ENCODE measurements at regions not wholly inside any gene's neighbourhood (a gene's known extent, or its start where the extent isn't known, plus 50 kb on each side); places are given as distances from the start of the nearest gene placed in this dataset.
A peak's percentile ranks its signal among the peaks of the same experiment; 100 is the strongest.

- CTCF ChIA-PET (ENCODE audit: low intra/inter-chr PET ratio, low total read pairs): no interaction called here
- no peaks in the 10 kb centered on the region for H3K4me1 ChIP-seq (ENCODE audit: insufficient read depth, low read length)
- no peak for ATAC-seq
- TF ChIP-seq ZNF644 (CRISPR knock-in tag; IDR thresholded peaks at IDR 0.05; ENCODE audit: low read depth) (no peak), ZBTB42 (CRISPR knock-in tag; IDR thresholded peaks at IDR 0.05) (no peak), ZNF768 (CRISPR knock-in tag; IDR thresholded peaks at IDR 0.05) (no peak), SETDB1 (CRISPR knock-in tag; IDR thresholded peaks at IDR 0.05; ENCODE audit: borderline replicate concordance) (no peak), FOSL2 (CRISPR knock-in tag; IDR thresholded peaks at IDR 0.05) (peak; percentile 40; the same call in 1 of the 2 replicates), MAFK (conservative IDR thresholded peaks at IDR 0.05 in 1 of 2, IDR thresholded peaks at IDR 0.05 in 1 of 2; ENCODE audit: low read length in 2 of 2) (peak; percentile 96 to 98), POGZ (CRISPR knock-in tag; IDR thresholded peaks at IDR 0.05) (no peak), MLLT10 (CRISPR knock-in tag; IDR thresholded peaks at IDR 0.05) (no peak), CBX1 (IDR thresholded peaks at IDR 0.05; ENCODE audit: low read depth) (no peak), ZSCAN9 (CRISPR knock-in tag; IDR thresholded peaks at IDR 0.05; ENCODE audit: borderline replicate concordance) (no peak), ZNF619 (CRISPR knock-in tag; IDR thresholded peaks at IDR 0.05) (no peak), ZBED4 (CRISPR knock-in tag; IDR thresholded peaks at IDR 0.05; ENCODE audit: borderline replicate concordance) (no peak), HMG20A (CRISPR knock-in tag; IDR thresholded peaks at IDR 0.05; ENCODE audit: borderline replicate concordance) (no peak), ZNF280D (CRISPR knock-in tag; IDR thresholded peaks at IDR 0.05) (no peak), IRX3 (CRISPR knock-in tag; IDR thresholded peaks at IDR 0.05; ENCODE audit: borderline replicate concordance, low read depth) (no peak), ZNF383 (CRISPR knock-in tag; IDR thresholded peaks at IDR 0.05; ENCODE audit: borderline replicate concordance) (no peak), FOXM1 (CRISPR knock-in tag; IDR thresholded peaks at IDR 0.05) (no peak), ZNF446 (CRISPR knock-in tag; IDR thresholded peaks at IDR 0.05) (no peak)
- TF ChIP-seq, protein P1, sequence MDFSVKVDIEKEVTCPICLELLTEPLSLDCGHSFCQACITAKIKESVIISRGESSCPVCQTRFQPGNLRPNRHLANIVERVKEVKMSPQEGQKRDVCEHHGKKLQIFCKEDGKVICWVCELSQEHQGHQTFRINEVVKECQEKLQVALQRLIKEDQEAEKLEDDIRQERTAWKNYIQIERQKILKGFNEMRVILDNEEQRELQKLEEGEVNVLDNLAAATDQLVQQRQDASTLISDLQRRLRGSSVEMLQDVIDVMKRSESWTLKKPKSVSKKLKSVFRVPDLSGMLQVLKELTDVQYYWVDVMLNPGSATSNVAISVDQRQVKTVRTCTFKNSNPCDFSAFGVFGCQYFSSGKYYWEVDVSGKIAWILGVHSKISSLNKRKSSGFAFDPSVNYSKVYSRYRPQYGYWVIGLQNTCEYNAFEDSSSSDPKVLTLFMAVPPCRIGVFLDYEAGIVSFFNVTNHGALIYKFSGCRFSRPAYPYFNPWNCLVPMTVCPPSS (IDR thresholded peaks at IDR 0.05): no peak
These were observed 698.3 kb downstream of the EPM2A start for GRCh38 chr6:145036848-145037567.

More at GRCh38 chr6:145036848-145037567, 698.3 kb downstream of the EPM2A start:
- Histone ChIP-seq H3K9me3 (ENCODE audit: low read length) (peaks cover under 1% of the 10 kb centered on the region; the same call in 1 of the 2 replicates), H3K9ac (ENCODE audit: insufficient read depth, low read depth, low read length) (no peak overlapping the region), H3K79me2 (ENCODE audit: insufficient read depth, low read length) (no peaks in the 10 kb centered on the region), H3K4me3 (replicated peaks in 1 of 3; ENCODE audit: insufficient read depth in 1 of 3, low read depth in 2 of 3, low read length in 3 of 3) (no peak overlapping the region), H3K27me3 (ENCODE audit: control insufficient read depth in 1 of 2, insufficient read depth in 2 of 2, low read length in 2 of 2) (peaks cover 0 to 8% of the 10 kb centered on the region in 2 experiments; a peak in 2 of 5 replicates), H2AFZ (ENCODE audit: low read length) (no peak overlapping the region), H3K27ac (ENCODE audit: extremely low read length, insufficient read depth, low read length) (no peak overlapping the region), H3K4me2 (ENCODE audit: low read depth, low read length) (no peak overlapping the region), H4K20me1 (ENCODE audit: insufficient read depth, low read length) (no peaks in the 10 kb centered on the region), H3K36me3 (replicated peaks in 1 of 2; ENCODE audit: control insufficient read depth in 1 of 2, insufficient read depth in 2 of 2, low read length in 2 of 2) (no peaks in the 10 kb centered on the region)
- FAIRE-seq (no peak), DNase-seq (ENCODE audit: low spot score) (no peak)
- POLR2A ChIA-PET: no interaction called here
- BruUV-seq (replicated peaks): no TSS peak
- intact Hi-C loops (cut with micrococcal nuclease; ENCODE audit: unreplicated experiment): no loop called here
- whole genome bisulfite sequencing (ENCODE audit: low lambda C conversion rate): 9% methylated on average over 3 of the region's 3 CpGs
- in situ Hi-C loops (cut with HindIII; ENCODE audit: extremely low pct_ligation_motif_present, low pct_unique_long_range_greater_than_20kb): no loop called here

All from HepG2 (cell line).